Superior temporal gyrus (tissue), 1 donor: ENCODE measurements at regions not wholly inside any gene's neighbourhood (a gene's known extent, or its start where the extent isn't known, plus 50 kb on each side); places are given as distances from the start of the nearest gene placed in this dataset.

Source experiments
- DNase-seq: peaks from one replicate; pipeline ENCODE4 v3.0.0-alpha.2; 2016; ENCODE audit errors: extremely low spot score

DNA sequence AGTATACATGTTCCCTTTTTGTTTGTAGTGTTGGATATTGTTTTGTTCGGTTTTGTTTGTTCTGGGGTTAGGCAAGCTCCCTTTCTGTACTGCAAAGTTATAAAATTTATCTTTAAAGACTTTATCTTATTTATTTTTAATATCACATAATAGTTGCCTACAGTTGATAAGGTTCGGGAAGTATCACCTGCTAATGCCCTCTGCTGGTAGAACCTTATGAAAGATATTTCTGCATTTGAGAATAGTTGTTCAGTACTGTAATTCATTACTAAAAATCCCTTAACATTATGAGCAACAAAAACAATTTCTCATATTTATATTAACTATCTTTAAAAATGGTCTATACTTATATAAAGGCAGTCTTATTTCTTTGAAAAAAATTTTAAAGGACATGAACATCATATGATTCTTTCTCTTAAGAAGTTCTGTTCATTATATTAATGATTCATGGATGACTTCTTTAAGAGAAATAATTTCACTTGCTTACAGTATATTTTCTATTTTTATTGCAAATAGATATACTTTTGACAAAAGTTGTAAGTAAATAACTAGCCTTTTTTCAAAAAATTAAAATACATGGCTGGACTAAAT is 1126.8 kb downstream of the SI start:
- DNase-seq = peak; percentile 50

DNA sequence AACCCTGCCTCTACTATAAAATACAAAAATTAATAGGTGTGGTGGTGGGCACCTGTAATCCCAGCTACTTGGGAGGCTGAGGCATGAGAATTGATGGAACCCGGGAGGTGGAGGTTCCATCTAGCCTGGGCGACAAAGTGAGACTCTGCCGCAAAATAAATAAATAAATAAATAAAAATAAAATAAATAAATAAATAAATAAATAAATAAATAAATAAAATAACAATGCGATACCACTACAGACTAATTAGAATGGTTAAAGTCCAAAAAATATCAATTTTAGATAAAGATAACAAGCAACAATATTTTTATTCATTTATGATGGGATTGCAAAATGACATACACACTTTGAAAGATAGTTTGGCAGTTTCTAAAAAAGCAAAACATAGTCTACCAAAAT is 1131.5 kb downstream of the SI start:
- no peak for DNase-seq

- DNase-seq = no peak
These were observed 1134.6 kb downstream of the SI start for GRCh38 chr3:163943664-163944063.

DNA sequence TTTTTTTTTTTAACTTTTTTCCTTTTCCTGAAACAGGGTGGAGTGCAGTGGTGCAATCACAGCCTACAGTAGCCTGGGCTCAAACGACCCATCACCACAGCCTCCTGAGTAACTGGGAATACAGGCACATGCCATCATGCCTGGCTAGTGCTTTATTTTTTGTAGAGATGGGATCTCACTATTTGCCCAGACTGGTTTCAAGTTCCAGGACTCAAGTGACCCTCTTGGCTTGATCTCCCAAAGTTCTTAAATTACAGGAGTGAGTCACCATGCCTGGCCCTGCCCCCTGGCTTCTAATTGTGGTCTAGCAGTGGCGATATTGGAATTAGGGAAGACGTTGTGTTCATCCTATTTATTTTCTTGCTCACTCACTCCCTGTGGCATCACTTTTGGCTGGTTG is 1138.4 kb downstream of the SI start:
- no peak for DNase-seq

DNA sequence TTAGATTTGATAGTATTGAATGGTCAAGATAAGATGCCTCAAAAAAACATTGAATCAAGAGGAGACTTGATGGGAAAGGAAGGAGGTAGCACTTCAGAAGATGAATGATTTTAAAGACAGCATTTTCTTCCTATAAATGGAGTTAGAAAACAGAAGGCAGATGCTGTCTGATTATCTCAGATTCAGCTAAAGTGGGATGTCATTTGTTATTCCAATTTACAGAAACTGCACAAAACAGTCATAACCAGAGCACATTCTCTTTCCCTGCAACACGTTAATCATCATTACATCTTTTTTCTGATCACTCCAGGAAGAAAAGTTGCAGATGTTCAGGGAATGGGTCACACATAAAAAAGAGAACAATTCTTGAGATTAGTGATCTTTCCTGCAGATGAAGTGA is 1141.8 kb downstream of the SI start:
- no peak for DNase-seq

DNA sequence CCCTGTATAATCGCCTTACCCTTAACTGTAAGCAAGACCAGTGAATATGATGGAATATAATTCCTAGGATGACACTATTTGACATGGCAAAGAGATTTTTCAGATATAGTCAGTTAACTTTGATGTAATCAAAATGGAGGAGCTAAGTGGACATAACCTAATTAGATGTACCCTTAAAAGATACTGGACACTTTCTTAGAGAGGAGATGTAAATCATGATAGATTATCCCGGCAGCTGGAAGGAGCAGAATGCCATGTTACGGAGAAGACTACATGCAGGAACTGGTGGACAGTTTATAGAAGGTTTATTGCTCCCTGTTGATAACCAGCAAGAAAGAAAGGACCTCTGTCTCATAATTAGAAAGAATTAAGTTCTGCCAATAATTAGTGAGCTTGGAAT is 1142.9 kb downstream of the SI start:
- DNase-seq = no peak

- no peak for DNase-seq
These were observed 1149.1 kb downstream of the SI start for GRCh38 chr3:163929069-163929652.

- no peak for DNase-seq
These were observed 1150.8 kb downstream of the SI start for GRCh38 chr3:163927521-163927920.

DNA sequence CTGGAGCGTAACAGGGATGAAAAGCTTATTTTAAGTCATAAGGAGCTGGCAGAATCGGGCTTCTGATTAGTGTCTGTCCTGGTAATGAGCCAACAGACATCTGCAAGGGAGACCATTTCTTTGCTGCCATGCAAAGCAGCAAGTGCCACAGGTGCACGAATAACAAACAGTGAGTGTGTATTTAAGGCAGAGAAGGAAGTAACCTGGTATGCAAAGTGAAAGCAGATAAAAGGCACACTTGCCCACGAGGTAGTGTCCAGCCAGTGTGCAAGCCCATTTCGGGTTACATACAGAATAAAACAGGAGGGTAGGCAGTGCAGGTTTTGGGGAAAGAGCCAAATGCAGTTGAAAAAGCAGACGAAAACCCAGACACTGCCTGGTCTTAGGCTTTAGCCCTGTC is 1153.7 kb downstream of the SI start:
- DNase-seq = no peak

- DNase-seq = no peak
These were observed 1159.1 kb downstream of the SI start for GRCh38 chr3:163919154-163919553.

- no peak for DNase-seq
These were observed 1161.4 kb downstream of the SI start for GRCh38 chr3:163916596-163917560.

- DNase-seq = no peak
These were observed 1163.0 kb downstream of the SI start for GRCh38 chr3:163915280-163915679.

DNA sequence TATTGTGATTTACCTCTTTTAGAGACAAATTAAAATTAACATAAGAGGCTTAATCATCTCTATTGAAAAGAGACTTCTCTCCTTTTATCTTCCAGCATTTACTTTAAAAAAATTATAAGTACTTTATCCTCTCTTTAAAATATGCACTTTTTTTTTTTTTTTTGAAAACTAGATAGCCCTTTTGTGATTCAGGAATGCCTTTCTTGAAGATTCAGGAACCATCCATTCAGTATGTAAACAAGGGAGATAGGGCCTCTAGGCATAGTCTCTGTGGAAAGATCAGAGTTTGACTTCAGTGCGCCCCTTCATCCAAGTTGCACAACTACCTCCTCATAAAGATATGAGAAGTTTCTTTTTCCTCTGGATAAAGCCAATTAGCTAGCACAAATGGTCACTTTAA is 1163.7 kb downstream of the SI start:
- DNase-seq = no peak

DNA sequence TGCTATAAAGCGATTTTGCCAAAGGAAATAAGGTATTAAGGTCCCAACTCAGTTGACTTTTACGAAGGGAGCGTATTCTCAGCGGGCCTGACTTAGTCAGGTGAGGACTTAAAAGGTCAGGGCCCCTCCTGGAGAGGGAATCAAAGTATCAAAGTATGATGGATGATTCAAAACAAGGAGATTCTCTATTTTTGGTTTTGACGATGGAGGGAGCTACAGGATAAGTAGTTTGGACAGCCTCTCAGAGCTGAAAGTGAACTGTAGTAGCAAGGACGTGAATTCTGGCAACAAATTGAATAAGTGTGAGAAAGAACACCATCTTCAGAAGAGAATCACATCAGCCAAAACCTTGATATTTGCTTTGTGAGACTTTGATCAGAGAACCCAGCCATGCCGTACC is 1186.5 kb downstream of the SI start:
- DNase-seq = no peak

DNA sequence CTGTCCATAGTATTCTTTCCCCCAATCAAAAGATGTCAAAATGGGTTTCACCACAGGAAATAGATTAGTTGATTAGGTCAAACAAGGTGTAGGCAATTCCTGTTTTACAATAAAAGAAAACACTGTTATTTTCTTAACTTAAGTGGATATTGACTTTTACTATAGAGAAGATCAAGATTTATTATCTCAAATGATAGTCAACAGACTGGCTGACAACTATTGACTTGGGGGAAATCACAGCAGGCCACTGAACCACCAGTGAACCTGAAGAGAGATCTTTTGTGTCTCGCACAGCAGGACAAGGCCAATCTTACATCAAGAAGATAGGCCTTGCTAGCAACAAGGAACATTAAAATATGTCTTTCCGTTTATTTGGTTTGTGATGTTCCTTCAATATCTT is 1187.6 kb downstream of the SI start:
- no peak for DNase-seq

DNA sequence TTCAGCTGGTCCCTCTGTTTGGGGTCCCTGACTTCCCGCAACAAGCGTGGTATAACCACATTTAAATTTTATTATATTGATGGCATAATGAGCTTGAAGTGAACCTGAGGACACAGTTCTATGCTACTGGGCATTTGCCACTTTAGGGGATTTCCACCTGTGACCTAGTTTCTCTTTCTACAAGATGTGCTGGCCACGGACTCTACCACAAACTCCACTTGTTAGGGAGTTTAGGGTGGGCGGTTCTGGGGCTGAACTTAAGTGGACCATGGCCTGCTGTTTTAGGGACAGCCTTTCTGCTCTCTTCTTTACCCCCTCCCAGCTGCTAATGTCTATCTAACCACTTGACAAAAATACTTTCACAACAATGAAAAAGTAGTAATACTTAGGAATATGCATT is 1199.1 kb downstream of the SI start:
- no peak for DNase-seq

DNA sequence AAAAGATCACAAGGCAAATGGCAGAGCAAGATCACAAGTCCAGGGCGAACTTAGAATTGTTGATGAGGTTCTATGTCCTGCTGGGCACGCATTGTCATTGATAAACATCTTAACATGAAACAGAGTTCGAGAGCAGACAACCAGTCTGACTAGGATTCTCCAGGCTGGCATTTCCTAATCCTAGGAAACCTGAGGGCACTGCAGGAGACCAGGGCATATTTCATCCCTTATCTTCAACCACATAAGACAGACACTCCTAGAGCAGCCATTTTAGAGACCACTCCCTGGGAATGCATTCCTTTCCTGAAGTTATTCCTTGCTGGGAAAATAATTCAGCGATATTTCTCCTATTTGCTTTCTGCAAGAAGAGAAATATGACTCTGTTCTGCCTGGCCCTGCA is 1199.9 kb downstream of the SI start:
- DNase-seq = no peak

DNA sequence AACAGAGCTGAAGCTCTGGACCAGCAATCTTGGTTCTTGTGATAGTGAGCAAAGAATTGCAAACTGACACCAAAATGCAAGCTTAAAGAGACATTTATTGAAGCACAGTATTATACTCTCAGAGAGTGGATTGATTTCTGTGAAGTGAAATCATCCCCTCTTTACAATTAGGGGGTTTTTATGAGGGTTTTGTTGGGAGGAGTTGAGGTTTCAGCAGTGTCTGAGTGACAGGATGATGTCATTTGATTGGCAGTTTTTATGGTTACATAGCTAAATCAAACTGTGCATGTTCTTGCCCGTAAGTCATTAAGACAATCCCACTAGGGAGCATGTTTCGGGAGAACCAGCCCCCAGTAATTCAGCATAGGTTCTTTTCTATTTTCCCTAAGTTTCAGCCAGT is 1200.5 kb downstream of the SI start:
- DNase-seq = no peak

DNA sequence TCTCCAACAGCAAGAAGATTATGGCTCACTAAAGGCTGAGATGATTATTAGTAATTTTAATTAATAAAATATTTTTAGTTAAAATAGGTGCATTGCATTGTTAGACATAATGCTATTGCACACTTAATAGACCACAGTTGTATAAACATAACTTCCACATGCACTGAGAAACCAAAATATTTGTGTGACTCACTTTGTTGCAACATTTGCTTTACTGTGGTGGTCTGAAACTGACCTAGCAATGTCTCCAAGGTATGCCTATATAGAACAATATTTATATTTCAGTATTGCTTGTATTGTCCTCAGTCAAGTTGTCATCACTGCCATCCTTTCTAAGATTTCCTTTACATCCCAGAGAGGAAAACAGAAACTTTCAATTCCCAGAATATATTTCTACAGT is 1215.2 kb downstream of the SI start:
- no peak for DNase-seq

- no peak for DNase-seq
These were observed 1226.1 kb downstream of the SI start for GRCh38 chr3:163852233-163852632.

- DNase-seq = no peak
These were observed 1239.5 kb downstream of the SI start for GRCh38 chr3:163838769-163839168.

- no peak for DNase-seq
These were observed 1245.7 kb downstream of the SI start for GRCh38 chr3:163832547-163832946.

DNA sequence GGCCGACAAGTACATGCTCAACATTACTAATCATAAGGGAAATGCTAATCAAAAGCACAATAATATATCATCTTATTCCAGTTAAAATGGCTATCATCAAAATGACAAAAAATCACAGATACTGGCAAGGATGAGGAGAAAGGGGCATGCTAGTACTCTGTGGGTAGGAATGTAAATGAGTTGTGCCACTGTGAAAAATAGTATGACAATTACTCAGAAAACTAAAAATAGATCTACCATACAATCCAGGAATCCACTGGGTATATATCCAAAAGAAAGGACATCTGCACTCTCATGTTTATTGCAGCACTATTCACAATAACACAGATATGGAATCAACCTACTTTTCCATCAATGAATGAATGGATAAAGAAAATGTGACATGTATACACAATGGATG is 1256.5 kb downstream of the SI start:
- DNase-seq = no peak
